ENCODE measurements at regions not wholly inside any gene's neighbourhood (a gene's known extent, or its start where the extent isn't known, plus 50 kb on each side); places are given as distances from the start of the nearest gene placed in this dataset.

GRCh38 chr3:177810162-177810623 is 612.9 kb upstream of the TBL1XR1 start:
- no peak for FAIRE-seq

GRCh38 chr3:177811112-177811511 is 613.8 kb upstream of the TBL1XR1 start:
- FAIRE-seq (no peak), DNase-seq (ENCODE audit: insufficient read length, low spot score) (no peak)
- no peak for TF ChIP-seq CTCF (IDR thresholded peaks at IDR 0.05; ENCODE audit: insufficient read depth, missing control alignments)

More at GRCh38 chr3:177810162-177810623, 612.9 kb upstream of the TBL1XR1 start:
- no peak for DNase-seq (ENCODE audit: insufficient read length, low spot score)
- TF ChIP-seq CTCF (IDR thresholded peaks at IDR 0.05; ENCODE audit: insufficient read depth, missing control alignments), result no peak

- no peak for TF ChIP-seq CTCF (IDR thresholded peaks at IDR 0.05; ENCODE audit: insufficient read depth, missing control alignments)
- DNase-seq (ENCODE audit: insufficient read length, low spot score) (no peak), FAIRE-seq (no peak)
These were observed 614.6 kb upstream of the TBL1XR1 start for GRCh38 chr3:177811835-177812234.

DNA sequence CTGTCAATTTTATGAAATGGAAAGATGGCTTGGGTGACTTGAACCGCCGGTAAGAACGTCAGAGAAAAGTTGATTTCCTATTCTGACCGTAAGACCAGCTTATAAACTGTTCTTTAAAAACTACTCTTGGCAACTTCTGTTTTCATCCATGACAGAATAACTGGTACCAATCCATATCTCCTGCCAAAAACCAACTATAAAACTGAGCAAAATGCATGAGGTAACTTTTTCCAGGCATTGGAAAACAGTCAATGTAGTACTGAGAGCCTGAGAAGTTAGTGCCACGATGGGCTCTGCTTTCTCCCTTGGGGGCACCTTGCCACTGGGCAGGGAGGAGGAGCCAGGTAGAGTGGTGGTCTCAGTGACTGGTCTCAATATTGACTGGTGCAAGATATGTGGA is 615.2 kb upstream of the TBL1XR1 start:
- TF ChIP-seq CTCF (IDR thresholded peaks at IDR 0.05; ENCODE audit: insufficient read depth, missing control alignments), result no peak
- DNase-seq (ENCODE audit: insufficient read length, low spot score) (no peak), FAIRE-seq (peak; percentile 21)

DNA sequence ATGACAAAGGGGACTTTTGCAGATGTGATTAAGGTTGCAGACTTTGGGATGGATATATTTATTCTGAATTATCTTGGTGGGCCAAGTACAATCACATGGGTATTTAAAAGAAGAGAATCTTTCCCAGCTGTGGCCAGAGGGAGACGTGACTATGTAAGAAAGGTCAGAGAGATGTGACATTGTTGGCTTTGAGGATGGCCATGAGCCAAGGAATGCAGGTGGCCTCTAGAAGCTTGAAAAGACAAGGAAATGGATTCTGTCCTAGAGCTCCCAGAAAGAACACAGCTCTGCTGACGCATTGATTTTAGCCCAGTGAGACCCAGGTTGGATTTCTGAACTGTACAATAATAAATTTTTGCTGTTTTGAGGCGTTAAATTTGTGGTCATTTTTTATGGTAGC is 616.0 kb upstream of the TBL1XR1 start:
- FAIRE-seq (no peak), DNase-seq (ENCODE audit: insufficient read length, low spot score) (no peak)
- TF ChIP-seq CTCF (IDR thresholded peaks at IDR 0.05; ENCODE audit: insufficient read depth, missing control alignments), result no peak

DNA sequence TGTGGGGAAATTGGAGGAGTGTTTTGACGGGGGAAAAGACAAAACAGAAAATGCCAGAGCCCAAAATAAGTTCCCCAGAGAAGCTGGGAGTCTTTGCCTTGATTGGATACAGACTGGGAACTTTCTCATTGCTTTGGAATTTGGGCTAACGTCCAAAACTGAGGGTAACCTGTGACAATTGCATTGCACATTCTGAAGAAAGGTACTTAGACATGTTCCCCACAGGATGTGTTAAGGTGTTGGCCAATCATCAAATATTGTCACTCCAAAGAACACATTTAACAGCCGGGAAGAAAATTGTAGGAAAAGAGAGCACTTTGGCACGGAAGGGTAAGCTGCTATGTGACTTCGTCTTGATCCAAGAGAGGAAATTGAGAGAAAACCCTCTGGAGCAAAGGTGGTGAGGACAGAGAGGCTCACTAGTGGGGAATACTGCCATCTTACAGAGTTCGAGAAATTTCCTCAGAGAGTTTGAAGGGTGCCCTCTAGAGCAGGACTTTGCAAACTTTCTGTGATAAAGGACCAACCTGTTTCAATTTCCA is 619.5 kb upstream of the TBL1XR1 start:
- TF ChIP-seq CTCF (IDR thresholded peaks at IDR 0.05; ENCODE audit: insufficient read depth, missing control alignments), result no peak
- DNase-seq (ENCODE audit: insufficient read length, low spot score) (no peak), FAIRE-seq (no peak)

GRCh38 chr3:177817751-177818150 is 620.5 kb upstream of the TBL1XR1 start:
- no peak for FAIRE-seq
- no peak for TF ChIP-seq CTCF (IDR thresholded peaks at IDR 0.05; ENCODE audit: insufficient read depth, missing control alignments)
- no peak for DNase-seq (ENCODE audit: insufficient read length, low spot score)
